GM19239 (cell line): ENCODE measurements at regions not wholly inside any gene's neighbourhood (a gene's known extent, or its start where the extent isn't known, plus 50 kb on each side); places are given as distances from the start of the nearest gene placed in this dataset.
"Not testable (repeated sequence)": the region's sequence is repeated elsewhere in the genome, so short reads cannot be mapped to it uniquely, and the experiment has no call there.

ENCODE experiments used
- DNase-seq: peaks from one replicate; pipeline ENCODE4 v3.0.0; 2011; ENCODE audit warnings: low spot score; ENCODE audit not compliant: insufficient read length
- FAIRE-seq: peaks from 2 replicates; lab custom pipeline; 2011; peaks lifted over from hg19 to GRCh38; lab: Jason Lieb, UNC

DNA sequence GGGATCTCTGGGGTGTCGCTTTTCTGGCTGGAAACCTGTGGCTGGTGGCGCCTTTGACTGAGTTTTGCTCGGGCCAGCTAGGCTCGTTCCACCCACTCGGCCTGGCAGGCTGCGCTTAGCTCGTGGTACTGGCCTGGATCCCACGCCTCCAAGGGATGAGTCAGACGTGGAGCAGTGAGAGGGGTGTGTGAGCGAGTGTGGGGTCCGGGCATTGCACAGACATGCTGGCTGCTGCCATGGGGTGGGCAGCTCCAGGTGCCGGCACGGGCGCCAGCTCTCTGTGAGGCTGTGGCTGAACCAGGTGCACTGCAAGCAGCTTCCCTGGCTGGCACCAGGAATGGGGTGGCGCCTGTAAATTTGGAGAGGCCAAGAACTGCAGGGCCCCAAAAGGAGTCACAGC, 63.1 kb upstream of the CACNA2D1 start:
- FAIRE-seq (no peak), DNase-seq (no peak)

DNA sequence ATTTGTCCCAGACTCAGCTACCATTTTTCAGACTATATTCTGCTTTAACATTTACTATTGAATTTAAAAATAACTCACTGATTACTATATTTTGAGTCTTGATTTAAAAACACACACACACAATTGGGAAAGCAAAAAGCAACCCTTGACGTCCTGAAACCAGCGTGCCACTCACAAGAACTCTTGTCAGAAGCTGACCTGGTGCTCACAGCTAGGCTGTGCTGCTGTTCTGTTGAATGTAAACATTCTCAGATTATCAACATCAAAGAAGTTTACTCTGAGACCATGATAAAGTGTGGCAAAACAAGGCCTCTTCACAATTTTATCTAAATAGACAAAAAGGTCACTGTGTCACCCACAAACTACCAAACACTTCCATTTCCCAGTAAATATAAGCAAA, 62.6 kb upstream of the CACNA2D1 start:
- DNase-seq = no peak
- FAIRE-seq = no peak

DNA sequence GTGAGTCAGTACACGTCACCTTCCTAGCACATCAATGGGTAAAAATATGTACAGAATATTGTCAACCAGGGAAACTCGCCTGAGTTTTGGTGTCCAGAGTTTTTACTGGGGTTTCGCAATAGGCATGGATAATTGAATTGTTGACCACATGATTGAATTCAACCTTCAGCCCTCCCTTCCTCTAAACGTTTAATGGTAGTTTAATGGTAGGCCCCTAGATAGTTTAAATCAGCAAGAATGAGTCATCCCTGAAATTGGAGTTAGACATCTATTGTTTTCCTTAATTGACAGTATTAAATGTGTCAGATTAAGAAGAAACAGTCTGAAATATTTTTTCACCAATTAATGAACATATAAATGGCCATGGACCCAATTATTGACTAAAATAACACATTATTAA, 57.8 kb upstream of the CACNA2D1 start:
- DNase-seq (no peak), FAIRE-seq (no peak)

DNA sequence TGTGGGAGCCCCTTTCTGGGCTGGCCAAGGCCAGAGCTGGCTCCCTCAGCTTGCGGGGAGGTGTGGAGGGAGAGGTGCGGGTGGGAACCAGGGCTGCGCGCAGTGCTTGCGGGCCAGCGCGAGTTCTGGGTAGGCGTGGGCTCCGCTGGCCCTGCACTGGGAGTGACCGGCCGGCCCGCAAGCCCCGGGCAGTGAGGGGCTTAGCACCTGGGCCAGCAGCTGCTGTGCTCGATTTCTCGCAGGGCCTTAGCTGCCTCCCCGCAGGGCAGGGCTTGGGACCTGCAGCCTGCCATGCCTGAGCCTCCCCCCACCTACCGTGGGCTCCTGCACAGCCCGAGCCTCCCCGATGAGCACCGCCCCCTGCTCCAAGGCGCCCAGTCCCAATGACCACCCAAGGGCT, 56.0 kb upstream of the CACNA2D1 start:
- FAIRE-seq, DNase-seq: not testable (repeated sequence)

DNA sequence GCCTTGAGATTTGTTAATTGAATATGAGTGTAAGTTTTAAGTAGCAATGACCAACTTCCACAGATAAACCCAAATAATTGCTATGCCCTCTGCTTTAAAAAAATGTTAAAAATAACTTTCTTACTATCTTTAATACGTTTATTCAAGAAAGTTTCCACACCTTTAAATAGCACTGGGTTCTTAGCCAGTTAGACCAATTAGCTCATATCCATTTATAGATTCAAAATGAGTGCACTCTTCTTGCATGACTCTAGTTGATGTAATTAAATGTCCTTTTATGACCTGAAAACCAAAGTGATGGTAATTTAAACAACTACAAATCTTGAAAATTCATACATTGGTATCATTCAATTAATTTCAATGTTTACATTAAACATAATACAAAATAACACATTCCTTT, 50.8 kb upstream of the CACNA2D1 start:
- FAIRE-seq (no peak), DNase-seq (no peak)
